Lower lobe of right lung (tissue), 2 donors: ENCODE measurements at regions not wholly inside any gene's neighbourhood (a gene's known extent, or its start where the extent isn't known, plus 50 kb on each side); places are given as distances from the start of the nearest gene placed in this dataset.

Experiments used
- ATAC-seq, 2 donors: fragments of 200-7000 bp; cut with Tn5 transposase; one replicate each; pipeline ENCODE4 v1.9.1; 2020 to 2022; ENCODE audit warnings: mild to moderate bottlenecking in 2 of 2, moderate library complexity in 2 of 2
- DNase-seq: peaks from one replicate; pipeline ENCODE4 v3.0.0-alpha.2; 2020
- H3K27ac ChIP-seq: fragments of 200-600 bp; one replicate; pipeline ENCODE4 v1.8.0; 2022
- H3K27me3 ChIP-seq: fragments of 200-600 bp; one replicate; pipeline ENCODE4 v1.8.0; 2022; ENCODE audit warnings: low read depth
- H3K36me3 ChIP-seq: fragments of 200-600 bp; one replicate; pipeline ENCODE4 v1.8.0; 2022; ENCODE audit warnings: mild to moderate bottlenecking
- H3K4me1 ChIP-seq: fragments of 200-600 bp; one replicate; pipeline ENCODE4 v1.8.0; 2022
- H3K4me3 ChIP-seq: fragments of 200-600 bp; one replicate; pipeline ENCODE4 v1.8.0; 2022; ENCODE audit warnings: mild to moderate bottlenecking
- H3K9me3 ChIP-seq: fragments of 200-600 bp; one replicate; pipeline ENCODE4 v1.8.0; 2022
- intact Hi-C: fragments of 100-400 bp; cut with DNase I; formaldehyde crosslinking; loops from one replicate; pipeline ENCODE4 v1.11.0; 2022
- TF ChIP-seq, protein P1 (sequence below): fragments of 200-600 bp; IDR thresholded peaks from one replicate; pipeline ENCODE4 v1.8.0; 2022; ENCODE audit warnings: antibody characterized with exemption, mild to moderate bottlenecking
- donor health status: DM: no; HTN: yes; CAD: no; lungs with severe emphysema.

DNA sequence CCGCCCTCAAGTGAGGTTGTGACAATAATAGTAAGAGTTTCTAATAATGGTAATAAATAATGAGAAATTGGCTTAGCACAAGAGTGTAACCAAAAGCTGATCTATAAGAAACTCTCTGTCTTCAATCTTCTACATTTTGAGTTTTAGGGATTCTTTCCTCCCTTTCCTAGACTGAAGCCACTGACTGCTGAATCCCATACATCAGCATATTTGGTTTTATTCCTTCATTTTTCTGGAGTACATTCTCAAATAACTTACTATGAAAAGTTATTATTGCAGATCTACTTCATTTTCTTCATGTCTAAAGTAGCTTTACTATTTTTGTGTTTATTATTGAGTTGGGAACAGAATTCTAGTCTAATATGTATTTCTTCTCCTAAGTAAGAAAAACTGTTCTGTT lies 49.9 kb upstream of the ADAD1 start:
- intact Hi-C loops: no loop called here
- Histone ChIP-seq H3K4me3 (no peak overlapping the region), H3K27me3 (no peaks in the 10 kb centered on the region), H3K36me3 (peaks cover 85% of the 10 kb centered on the region), H3K9me3 (no peaks in the 10 kb centered on the region), H3K4me1 (no peaks in the 10 kb centered on the region), H3K27ac (no peak overlapping the region)
- no peak for DNase-seq
- no peak for ATAC-seq
- TF ChIP-seq, protein P1, sequence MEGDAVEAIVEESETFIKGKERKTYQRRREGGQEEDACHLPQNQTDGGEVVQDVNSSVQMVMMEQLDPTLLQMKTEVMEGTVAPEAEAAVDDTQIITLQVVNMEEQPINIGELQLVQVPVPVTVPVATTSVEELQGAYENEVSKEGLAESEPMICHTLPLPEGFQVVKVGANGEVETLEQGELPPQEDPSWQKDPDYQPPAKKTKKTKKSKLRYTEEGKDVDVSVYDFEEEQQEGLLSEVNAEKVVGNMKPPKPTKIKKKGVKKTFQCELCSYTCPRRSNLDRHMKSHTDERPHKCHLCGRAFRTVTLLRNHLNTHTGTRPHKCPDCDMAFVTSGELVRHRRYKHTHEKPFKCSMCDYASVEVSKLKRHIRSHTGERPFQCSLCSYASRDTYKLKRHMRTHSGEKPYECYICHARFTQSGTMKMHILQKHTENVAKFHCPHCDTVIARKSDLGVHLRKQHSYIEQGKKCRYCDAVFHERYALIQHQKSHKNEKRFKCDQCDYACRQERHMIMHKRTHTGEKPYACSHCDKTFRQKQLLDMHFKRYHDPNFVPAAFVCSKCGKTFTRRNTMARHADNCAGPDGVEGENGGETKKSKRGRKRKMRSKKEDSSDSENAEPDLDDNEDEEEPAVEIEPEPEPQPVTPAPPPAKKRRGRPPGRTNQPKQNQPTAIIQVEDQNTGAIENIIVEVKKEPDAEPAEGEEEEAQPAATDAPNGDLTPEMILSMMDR: no peak
